ENCODE measurements at regions not wholly inside any gene's neighbourhood (a gene's known extent, or its start where the extent isn't known, plus 50 kb on each side); places are given as distances from the start of the nearest gene placed in this dataset.

DNA sequence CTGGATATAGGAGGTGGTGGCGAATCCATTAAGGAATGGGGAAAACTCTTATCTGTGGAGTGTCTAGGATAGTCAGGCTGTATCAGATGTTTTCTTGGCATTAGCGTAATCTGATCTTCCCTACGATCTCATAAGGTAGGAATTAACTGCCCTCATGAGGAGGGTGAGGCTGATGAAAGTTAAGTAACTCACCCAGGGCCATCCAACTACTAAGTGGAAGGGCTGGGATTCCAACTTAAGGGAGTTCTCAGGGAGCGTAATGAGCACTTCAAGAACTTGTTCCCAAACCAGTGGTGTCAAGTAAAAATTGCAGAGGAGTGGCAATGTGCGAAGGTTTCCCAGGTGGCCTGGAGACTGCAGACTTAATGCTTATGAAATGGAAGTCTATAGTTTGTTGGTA lies 55.9 kb upstream of the OSBPL11 start:
- Histone ChIP-seq H3K9me3 (ENCODE audit: insufficient read depth, low read depth, low read length) (no peaks in the 10 kb centered on the region), H3F3A (ENCODE audit: low read depth) (no peaks in the 10 kb centered on the region), H4K20me1 (ENCODE audit: insufficient read depth, low read length, poor library complexity, severe bottlenecking) (no peaks in the 10 kb centered on the region), H2AFZ (ENCODE audit: low read length) (no peak overlapping the region), H3K9me2 (replicated peaks; ENCODE audit: low read depth, low read length) (no peaks in the 10 kb centered on the region), H3K4me2 (ENCODE audit: low read depth, low read length, poor library complexity, severe bottlenecking) (no peak overlapping the region), H3K9ac (ENCODE audit: low read depth, low read length, poor library complexity, severe bottlenecking) (no peak overlapping the region), H3K36me3 (ENCODE audit: insufficient read depth, low read length) (no peaks in the 10 kb centered on the region), H3K27me3 (ENCODE audit: insufficient read depth, low read length, poor library complexity, severe bottlenecking) (no peaks in the 10 kb centered on the region), H3K79me2 (ENCODE audit: insufficient read depth, low read length) (no peaks in the 10 kb centered on the region), H3K4me3 (ENCODE audit: low read length, poor library complexity, severe bottlenecking) (no peak overlapping the region), H3K4me1 (ENCODE audit: insufficient read depth, low read length, poor library complexity, severe bottlenecking) (no peaks in the 10 kb centered on the region)
- no peak for TF ChIP-seq EZH2phosphoT487 (IDR thresholded peaks at IDR 0.05; ENCODE audit: borderline replicate concordance)
- TF ChIP-seq, protein P1, sequence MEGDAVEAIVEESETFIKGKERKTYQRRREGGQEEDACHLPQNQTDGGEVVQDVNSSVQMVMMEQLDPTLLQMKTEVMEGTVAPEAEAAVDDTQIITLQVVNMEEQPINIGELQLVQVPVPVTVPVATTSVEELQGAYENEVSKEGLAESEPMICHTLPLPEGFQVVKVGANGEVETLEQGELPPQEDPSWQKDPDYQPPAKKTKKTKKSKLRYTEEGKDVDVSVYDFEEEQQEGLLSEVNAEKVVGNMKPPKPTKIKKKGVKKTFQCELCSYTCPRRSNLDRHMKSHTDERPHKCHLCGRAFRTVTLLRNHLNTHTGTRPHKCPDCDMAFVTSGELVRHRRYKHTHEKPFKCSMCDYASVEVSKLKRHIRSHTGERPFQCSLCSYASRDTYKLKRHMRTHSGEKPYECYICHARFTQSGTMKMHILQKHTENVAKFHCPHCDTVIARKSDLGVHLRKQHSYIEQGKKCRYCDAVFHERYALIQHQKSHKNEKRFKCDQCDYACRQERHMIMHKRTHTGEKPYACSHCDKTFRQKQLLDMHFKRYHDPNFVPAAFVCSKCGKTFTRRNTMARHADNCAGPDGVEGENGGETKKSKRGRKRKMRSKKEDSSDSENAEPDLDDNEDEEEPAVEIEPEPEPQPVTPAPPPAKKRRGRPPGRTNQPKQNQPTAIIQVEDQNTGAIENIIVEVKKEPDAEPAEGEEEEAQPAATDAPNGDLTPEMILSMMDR (conservative IDR thresholded peaks at IDR 0.05; ENCODE audit: low read length), result no peak

- Histone ChIP-seq H3K4me3 (ENCODE audit: low read length, poor library complexity, severe bottlenecking) (no peak overlapping the region), H3K4me1 (ENCODE audit: insufficient read depth, low read length, poor library complexity, severe bottlenecking) (no peaks in the 10 kb centered on the region), H2AFZ (ENCODE audit: low read length) (no peak overlapping the region), H3K9ac (ENCODE audit: low read depth, low read length, poor library complexity, severe bottlenecking) (no peak overlapping the region), H3F3A (ENCODE audit: low read depth) (no peaks in the 10 kb centered on the region), H3K9me2 (replicated peaks; ENCODE audit: low read depth, low read length) (no peaks in the 10 kb centered on the region), H3K9me3 (ENCODE audit: insufficient read depth, low read depth, low read length) (no peaks in the 10 kb centered on the region), H3K79me2 (ENCODE audit: insufficient read depth, low read length) (no peaks in the 10 kb centered on the region), H3K36me3 (ENCODE audit: insufficient read depth, low read length) (no peaks in the 10 kb centered on the region), H4K20me1 (ENCODE audit: insufficient read depth, low read length, poor library complexity, severe bottlenecking) (no peaks in the 10 kb centered on the region), H3K4me2 (ENCODE audit: low read depth, low read length, poor library complexity, severe bottlenecking) (no peak overlapping the region), H3K27me3 (ENCODE audit: insufficient read depth, low read length, poor library complexity, severe bottlenecking) (no peaks in the 10 kb centered on the region)
- TF ChIP-seq EZH2phosphoT487 (IDR thresholded peaks at IDR 0.05; ENCODE audit: borderline replicate concordance), result no peak
- TF ChIP-seq, protein P1 (conservative IDR thresholded peaks at IDR 0.05; ENCODE audit: low read length), result no peak
These were observed 57.1 kb upstream of the OSBPL11 start for GRCh38 chr3:125652349-125652748.

GRCh38 chr3:125654526-125654925 lies 59.2 kb upstream of the OSBPL11 start:
- H3F3A ChIP-seq (ENCODE audit: low read depth), result no peaks in the 10 kb centered on the region
- H3K9ac ChIP-seq (ENCODE audit: low read depth, low read length, poor library complexity, severe bottlenecking), result no peak overlapping the region
- no peak for TF ChIP-seq EZH2phosphoT487 (IDR thresholded peaks at IDR 0.05; ENCODE audit: borderline replicate concordance)
- TF ChIP-seq, protein P1 (conservative IDR thresholded peaks at IDR 0.05; ENCODE audit: low read length), result no peak
- H3K4me2 ChIP-seq (ENCODE audit: low read depth, low read length, poor library complexity, severe bottlenecking), result no peak overlapping the region
- H3K36me3 ChIP-seq (ENCODE audit: insufficient read depth, low read length), result no peaks in the 10 kb centered on the region
- H3K9me3 ChIP-seq (ENCODE audit: insufficient read depth, low read depth, low read length), result no peaks in the 10 kb centered on the region
- no peaks in the 10 kb centered on the region for H3K9me2 ChIP-seq (replicated peaks; ENCODE audit: low read depth, low read length)
- no peaks in the 10 kb centered on the region for H3K79me2 ChIP-seq (ENCODE audit: insufficient read depth, low read length)
- H2AFZ ChIP-seq (ENCODE audit: low read length), result no peak overlapping the region
- H3K4me1 ChIP-seq (ENCODE audit: insufficient read depth, low read length, poor library complexity, severe bottlenecking), result no peaks in the 10 kb centered on the region
- H3K4me3 ChIP-seq (ENCODE audit: low read length, poor library complexity, severe bottlenecking), result no peak overlapping the region
- no peaks in the 10 kb centered on the region for H4K20me1 ChIP-seq (ENCODE audit: insufficient read depth, low read length, poor library complexity, severe bottlenecking)
- H3K27me3 ChIP-seq (ENCODE audit: insufficient read depth, low read length, poor library complexity, severe bottlenecking), result no peaks in the 10 kb centered on the region

Measured in Loucy (cell line).